ENCODE measurements at regions not wholly inside any gene's neighbourhood (a gene's known extent, or its start where the extent isn't known, plus 50 kb on each side); places are given as distances from the start of the nearest gene placed in this dataset.

DNA sequence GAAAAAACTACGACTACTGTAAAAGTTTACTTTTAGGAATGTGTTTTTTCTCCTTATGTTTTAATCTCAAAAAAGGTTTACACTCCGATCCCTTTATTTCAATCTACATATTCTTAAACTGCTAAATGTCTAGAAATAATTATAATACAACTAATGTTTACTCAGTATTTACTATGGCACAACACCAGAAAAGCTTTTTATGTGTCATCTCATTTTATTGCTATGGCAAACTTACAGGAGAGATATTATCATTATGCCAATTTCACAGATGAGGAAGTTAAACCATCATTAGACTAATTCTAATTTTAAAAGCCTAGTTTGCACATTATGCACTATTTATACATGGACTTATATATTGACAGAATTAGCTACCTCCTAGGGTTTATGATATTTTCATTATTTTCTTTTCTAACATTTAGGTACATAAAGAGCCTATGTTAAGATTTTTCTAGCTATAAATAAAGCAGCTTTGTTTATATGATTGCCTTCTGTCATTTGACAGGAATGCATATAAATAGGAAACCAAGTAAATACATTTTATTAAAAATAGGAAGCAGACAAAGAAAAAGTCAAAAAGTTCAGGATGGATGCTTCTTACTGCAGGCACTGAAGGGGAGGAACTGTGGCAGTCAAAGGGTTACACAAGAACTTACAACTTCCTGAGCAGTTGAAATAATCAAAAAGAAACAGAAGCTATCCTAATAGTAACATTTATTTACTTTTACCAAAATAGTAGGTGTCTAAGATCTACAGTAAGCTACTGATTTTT, 442.4 kb downstream of the LTN1 start:
- Mint-ChIP-seq H3K27ac (no peak overlapping the region), H3K4me3 (no peak overlapping the region), H3K27me3 (ENCODE audit: low read depth) (no peaks in the 10 kb centered on the region), H3K9me3 (peaks cover 4% of the 10 kb centered on the region), H3K36me3 (ENCODE audit: low read depth) (no peaks in the 10 kb centered on the region), H3K4me1 (no peaks in the 10 kb centered on the region)
- no peak for TF ChIP-seq CTCF (IDR thresholded peaks at IDR 0.05; ENCODE audit: unreplicated experiment in 3 of 3)

- TF ChIP-seq CTCF (IDR thresholded peaks at IDR 0.05; ENCODE audit: unreplicated experiment in 3 of 3): no peak
- H3K4me1 Mint-ChIP-seq: no peaks in the 10 kb centered on the region
- no peak overlapping the region for H3K27ac Mint-ChIP-seq
- H3K4me3 Mint-ChIP-seq: no peak overlapping the region
- H3K9me3 Mint-ChIP-seq: no peaks in the 10 kb centered on the region
- no peaks in the 10 kb centered on the region for H3K36me3 Mint-ChIP-seq (ENCODE audit: low read depth)
- H3K27me3 Mint-ChIP-seq (ENCODE audit: low read depth): no peaks in the 10 kb centered on the region
Measured at GRCh38 chr21:28548291-28548690, 444.4 kb downstream of the LTN1 start.

DNA sequence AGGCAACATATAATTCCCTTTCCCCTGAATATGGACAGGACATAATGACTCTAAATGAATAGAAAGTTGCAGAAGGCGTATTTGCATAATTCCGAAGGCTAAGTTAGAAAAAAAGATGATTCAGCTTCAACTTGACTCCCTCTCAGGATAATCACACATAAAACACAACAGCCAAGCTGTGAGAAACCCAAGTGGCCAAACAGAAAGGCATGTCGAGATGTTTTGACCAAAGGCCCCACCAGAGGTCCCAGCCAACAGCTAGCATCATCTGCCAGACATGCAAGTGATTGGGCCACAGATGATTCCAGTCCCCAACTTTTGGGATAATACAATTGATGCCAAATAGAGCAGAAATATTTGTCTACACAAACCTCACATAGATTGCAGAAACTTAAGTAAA, 444.9 kb downstream of the LTN1 start:
- Mint-ChIP-seq H3K27me3 (ENCODE audit: low read depth) (no peaks in the 10 kb centered on the region), H3K36me3 (ENCODE audit: low read depth) (no peaks in the 10 kb centered on the region), H3K9me3 (no peaks in the 10 kb centered on the region), H3K4me3 (no peak overlapping the region), H3K27ac (no peak overlapping the region), H3K4me1 (no peaks in the 10 kb centered on the region)
- TF ChIP-seq CTCF (IDR thresholded peaks at IDR 0.05; ENCODE audit: unreplicated experiment in 3 of 3): no peak

- Mint-ChIP-seq H3K4me1 (peaks cover 5% of the 10 kb centered on the region), H3K9me3 (no peaks in the 10 kb centered on the region), H3K4me3 (no peak overlapping the region), H3K27me3 (ENCODE audit: low read depth) (no peaks in the 10 kb centered on the region), H3K27ac (no peak overlapping the region), H3K36me3 (ENCODE audit: low read depth) (no peaks in the 10 kb centered on the region)
- no peak for TF ChIP-seq CTCF (IDR thresholded peaks at IDR 0.05; ENCODE audit: unreplicated experiment in 3 of 3)
Measured at GRCh38 chr21:28543975-28544374, 448.7 kb downstream of the LTN1 start.

GRCh38 chr21:28541371-28542112, 451.1 kb downstream of the LTN1 start:
- Mint-ChIP-seq H3K9me3 (no peaks in the 10 kb centered on the region), H3K4me3 (no peak overlapping the region), H3K27me3 (ENCODE audit: low read depth) (no peaks in the 10 kb centered on the region), H3K4me1 (peaks cover 5% of the 10 kb centered on the region), H3K36me3 (ENCODE audit: low read depth) (no peaks in the 10 kb centered on the region), H3K27ac (no peak overlapping the region)
- no peak for TF ChIP-seq CTCF (IDR thresholded peaks at IDR 0.05; ENCODE audit: unreplicated experiment in 3 of 3)

Measured in nephron (organoid).